ENCODE measurements at regions not wholly inside any gene's neighbourhood (a gene's known extent, or its start where the extent isn't known, plus 50 kb on each side); places are given as distances from the start of the nearest gene placed in this dataset.

DNA sequence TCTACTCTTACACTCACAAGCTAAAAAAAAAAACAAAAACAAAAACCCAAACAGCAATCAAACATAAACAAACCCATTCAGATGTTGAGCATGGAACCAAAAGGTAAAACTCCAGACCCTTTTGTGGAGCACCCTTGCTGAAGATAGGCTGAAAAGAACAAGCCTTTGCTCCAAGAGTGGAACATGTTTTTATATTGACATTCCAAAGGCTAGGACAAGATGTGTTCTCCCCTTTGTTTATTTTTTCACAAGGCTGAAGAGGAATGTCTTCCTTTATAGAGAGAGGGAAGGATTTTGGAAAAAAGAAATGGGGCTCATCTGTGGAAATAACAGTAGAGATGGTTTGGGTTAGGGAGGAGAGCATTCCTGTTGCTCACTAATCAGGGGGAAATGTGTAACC lies 87.2 kb upstream of the ELMO1 start:
- TF ChIP-seq CTCF (conservative IDR thresholded peaks at IDR 0.05; ENCODE audit: low read depth, low read length) (no peak), EZH2 (IDR thresholded peaks at IDR 0.05; ENCODE audit: borderline replicate concordance, low read depth, low read length, poor library complexity, severe bottlenecking) (no peak)
